ENCODE measurements at regions not wholly inside any gene's neighbourhood (a gene's known extent, or its start where the extent isn't known, plus 50 kb on each side); places are given as distances from the start of the nearest gene placed in this dataset.

DNA sequence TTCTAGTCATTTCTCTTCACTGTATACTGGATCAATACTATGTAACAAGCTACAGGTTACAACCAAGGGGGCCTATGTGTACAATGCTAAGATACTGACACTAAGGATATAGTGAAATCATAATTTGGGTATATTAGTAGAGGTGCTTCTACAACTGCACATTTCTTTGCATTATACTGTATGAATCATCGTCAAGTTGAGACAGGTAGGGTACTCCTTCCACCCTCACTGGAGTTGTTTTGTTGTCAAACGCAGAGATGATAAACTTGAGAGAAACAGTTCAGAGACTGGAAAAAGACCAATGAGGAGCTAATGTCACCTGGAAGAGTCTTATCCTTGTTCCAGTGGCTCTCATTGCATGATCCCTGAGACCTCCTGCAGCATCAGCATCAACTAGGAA is 208.2 kb upstream of the PRPS1L1 start:
- in situ Hi-C loops (cut with HindIII; ENCODE audit: low sequenced_read_pairs) = loop anchor here (5.0 kb wide), 1 partner anchor 46 kb away; no protein-coding TSS in a partner anchor

DNA sequence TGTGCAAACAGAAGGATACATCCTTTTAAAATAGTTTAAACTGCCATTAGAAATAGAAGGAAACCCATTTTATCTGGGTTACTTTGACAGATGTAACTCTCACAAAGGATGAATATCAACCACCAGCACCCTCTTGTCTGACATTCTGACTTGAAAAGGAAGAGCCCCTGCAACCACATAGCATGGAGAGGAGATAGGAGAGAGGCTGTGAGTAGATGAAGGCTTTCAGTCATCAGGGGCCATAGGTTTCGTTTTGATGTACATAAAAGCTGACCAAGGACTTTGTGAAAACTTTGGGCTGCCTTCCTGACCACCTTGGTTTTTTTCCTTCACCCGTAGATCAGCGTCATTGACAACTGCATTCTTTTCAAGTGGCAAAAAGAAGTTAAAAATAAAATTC is 211.6 kb upstream of the PRPS1L1 start:
- in situ Hi-C loops (cut with HindIII; ENCODE audit: low sequenced_read_pairs) = loop anchor here (5.0 kb wide), 1 partner anchor 43 kb away; no protein-coding TSS in a partner anchor

DNA sequence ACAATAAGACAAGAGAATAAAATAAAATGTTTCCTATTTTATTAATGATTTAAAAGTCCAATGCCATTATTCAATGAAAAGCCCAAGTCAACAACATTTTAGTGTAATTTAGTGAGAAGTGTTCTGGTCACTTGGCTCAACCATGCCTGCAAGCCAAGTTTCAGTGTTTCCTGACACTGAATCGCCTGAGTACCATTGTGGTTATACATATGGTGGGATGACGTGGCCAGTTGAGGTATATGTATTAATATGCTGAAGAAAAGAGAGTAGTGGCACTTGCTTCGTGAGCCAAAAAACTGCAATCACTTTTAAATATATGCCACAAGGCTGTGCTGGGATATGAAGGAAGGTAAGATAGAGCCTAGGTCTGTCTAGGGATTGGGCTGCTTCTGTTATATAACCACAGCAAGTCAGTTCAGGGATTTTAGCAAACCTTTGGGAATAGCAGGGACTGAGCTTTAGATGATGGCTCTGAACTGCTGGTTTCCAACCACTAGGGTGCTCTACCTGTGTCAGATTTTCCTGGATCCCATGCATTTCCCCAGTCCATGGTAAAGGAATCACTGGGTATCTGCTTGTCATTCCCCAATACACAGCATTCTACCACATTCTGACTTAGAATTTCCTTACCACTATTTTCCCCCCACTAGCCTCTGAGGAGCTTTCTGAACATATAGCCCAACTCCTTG is 214.0 kb upstream of the PRPS1L1 start:
- in situ Hi-C loops (cut with HindIII; ENCODE audit: low sequenced_read_pairs) = no loop called here

DNA sequence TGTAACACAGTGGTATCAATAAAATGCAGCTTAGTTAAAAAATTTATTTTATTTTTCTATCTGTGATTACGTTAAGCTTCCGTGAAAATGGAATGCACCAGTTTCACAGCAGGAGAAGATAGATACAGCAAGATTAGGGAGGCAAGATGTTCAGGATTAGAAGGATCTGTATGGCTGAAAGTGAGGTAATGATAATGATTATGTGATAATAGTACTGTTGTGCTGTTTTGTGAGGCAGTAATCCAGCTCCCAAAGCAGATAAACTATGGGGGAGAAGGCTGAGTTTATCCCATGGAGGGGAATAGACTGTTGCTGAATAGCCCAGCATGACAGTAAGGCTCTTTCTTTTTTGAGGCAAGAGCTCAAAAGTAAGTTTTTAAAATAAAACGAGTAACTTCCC is 216.1 kb upstream of the PRPS1L1 start:
- in situ Hi-C loops (cut with HindIII; ENCODE audit: low sequenced_read_pairs) = no loop called here

DNA sequence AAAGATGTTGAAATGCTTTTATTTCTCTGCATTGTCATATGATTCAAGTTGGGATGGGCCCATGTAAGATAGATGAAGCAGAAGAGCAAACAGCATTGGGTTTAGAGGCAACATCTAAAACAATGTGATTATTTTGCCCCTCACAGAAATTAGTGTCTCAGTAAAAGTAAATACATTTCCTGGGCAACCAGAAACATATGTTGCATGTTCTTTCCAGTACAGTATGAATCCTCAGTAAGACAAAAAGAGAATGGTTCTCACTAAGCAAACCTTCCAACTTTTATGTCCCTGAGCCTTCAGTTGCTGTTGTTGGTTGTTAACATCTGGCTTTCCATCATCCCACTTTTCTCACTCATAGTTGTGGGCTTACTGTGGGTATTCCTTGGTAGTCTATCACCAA is 222.5 kb upstream of the PRPS1L1 start:
- in situ Hi-C loops (cut with HindIII; ENCODE audit: low sequenced_read_pairs) = no loop called here

DNA sequence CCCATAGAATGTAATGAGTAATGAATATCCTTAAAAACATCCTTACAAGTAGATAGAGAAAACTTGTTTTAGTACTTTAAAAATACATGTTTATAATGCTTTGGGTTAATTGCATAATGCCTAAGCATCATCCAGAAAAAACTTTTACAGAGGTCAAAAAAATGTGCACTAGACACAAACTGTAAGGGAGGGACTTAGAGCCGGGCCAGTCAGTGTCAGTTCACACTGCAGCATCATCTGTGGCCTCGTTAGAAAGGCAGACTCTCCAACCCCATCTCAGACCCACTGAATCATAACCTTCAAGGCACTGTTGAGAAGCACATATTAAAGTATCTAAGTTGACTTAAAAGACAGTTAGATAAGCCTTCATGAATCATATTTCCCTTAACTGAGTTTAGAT is 230.1 kb upstream of the PRPS1L1 start:
- in situ Hi-C loops (cut with HindIII; ENCODE audit: low sequenced_read_pairs) = no loop called here

DNA sequence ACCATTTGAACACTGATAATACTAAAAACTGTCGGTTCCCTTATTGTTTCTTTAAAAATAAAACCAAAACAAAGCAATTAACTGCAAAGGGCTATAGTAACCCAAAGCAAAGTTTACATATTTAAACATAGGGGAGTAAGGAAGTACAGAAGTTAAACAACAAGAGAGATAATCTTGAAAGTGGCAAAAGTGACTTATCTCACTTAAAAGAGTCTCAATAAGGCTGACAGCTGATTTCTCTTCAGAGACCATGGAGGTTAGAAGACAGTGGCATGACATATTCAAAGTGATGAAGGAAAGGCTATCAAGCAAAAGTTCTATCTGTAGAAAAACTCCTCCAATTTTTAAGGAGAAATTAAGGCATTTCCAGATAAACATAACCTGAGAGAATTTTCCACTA is 233.5 kb upstream of the HDAC9 start:
- in situ Hi-C loops (cut with HindIII; ENCODE audit: low sequenced_read_pairs) = no loop called here

DNA sequence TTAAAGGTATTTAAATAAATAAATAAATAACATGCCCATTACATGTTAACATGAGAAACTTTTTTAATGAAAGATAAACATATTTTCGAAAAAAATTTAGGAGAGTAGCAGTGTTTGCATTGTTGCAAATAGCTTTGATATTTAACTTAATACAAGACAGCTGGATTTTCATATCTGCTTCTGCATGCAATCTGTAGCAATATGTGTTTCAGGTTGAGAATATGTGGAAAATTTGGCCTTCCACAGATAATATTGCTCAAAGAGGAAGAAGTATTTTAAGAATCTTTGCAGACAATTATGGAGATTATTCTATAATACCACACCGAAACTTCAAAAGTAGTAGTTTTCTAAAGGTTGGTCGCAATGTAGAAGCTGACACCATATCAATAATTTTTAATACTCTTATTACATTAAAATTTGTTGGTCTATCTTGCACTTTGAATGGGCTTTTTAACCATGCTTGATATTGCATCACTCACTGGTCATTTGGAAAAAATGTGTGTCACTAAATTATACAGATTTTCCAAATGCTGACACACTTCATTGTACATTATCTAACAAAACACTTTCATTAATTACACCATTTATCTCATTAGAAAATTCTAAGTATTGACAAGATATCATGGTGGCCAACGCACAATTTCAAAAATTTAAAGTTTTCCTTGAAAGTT is 229.8 kb upstream of the HDAC9 start:
- in situ Hi-C loops (cut with HindIII; ENCODE audit: low sequenced_read_pairs) = no loop called here

DNA sequence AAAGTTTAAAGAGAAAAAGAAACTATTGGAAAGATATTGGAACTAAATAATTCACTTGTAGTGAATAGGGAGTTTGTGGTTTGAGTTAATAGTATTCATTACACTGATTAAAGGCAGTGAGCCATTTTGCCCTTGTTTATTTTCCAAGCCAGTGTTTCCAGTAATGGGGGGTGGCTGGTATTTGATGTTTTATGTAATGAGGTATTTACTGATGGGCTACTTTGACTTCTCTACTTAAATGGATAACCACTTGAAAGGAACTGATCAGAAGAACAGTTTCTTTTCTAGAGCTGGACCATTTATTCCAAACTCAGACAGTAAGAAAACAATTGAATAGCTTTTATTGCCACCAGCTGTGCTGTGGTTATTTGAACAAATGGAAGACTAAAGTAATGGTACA is 227.0 kb upstream of the HDAC9 start:
- in situ Hi-C loops (cut with HindIII; ENCODE audit: low sequenced_read_pairs) = no loop called here

DNA sequence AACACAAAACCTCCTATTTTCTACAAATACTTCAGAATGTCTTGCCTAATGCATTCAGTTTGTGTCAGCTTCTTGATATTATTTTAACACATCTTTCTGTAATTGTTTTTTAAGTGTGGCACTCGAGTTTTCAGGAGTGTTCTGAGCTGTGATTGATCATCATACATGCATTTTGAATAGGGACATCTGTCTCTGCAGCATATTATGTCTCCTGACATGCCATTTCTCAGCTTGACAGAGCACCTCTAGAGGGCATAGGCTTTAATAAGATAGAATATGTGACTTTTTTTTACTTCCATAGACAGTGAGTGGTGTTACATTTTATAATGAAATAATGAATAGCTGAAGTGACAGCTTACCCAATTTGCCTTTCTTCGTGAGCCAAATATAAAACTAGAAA is 219.2 kb upstream of the HDAC9 start:
- in situ Hi-C loops (cut with HindIII; ENCODE audit: low sequenced_read_pairs) = no loop called here

DNA sequence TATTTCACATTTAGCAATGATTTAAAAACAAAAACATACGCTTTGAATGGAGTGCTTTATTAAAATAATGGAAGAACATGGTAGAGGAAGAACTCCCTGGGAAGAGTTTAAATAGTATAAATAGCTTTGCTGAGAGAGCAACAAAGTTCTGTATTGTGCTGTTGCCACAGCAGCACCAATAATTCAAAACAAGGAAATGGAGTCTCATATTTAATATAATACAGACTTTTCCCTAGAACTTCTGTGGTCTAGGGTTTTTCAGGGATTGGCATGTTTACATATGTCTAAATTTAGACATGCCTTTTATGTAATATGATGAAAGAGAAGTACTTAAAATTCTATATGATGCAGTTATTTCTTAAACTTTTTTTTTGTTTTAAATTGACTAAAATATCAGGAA is 217.2 kb upstream of the HDAC9 start:
- in situ Hi-C loops (cut with HindIII; ENCODE audit: low sequenced_read_pairs) = no loop called here

DNA sequence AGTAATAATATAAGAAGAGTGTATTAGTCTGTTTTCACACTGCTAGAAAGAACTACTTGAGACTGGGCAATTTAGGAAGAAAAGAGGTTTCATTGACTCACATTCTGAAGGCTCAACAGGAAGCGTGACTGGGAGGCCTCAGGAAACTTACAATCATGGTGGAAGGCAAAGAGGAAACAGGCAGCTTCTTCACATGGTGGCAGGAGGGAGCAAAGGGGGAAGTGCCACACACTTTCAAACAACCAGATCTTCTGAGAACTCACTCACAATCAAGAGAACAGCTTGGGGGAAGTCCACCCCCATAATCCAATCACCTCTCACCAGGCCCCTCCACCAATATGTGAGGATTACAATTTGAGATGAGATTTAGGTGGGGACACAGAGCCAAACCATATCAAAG is 212.5 kb upstream of the HDAC9 start:
- in situ Hi-C loops (cut with HindIII; ENCODE audit: low sequenced_read_pairs) = loop anchor here (5.0 kb wide), 1 partner anchor 46 kb away; no protein-coding TSS in a partner anchor

DNA sequence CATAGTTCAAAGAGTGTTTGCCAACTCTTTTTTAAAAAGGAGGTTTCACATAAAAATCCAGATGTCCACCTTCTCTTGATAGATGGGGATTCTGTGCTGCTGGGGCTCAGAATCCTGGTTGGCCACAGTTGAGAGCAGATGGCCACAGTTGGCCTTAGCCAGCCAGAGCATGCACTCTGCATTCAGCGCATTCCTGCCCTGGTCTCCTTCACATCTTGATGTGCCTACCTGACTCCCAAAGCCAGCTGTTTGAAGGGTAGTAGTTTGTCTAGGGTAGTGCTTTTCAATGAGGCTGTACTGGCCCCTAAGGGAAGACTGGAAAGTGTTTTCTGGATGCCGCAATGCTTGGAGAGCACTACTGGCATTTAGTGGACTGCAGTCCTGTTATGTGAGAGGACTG is 208.1 kb upstream of the HDAC9 start:
- in situ Hi-C loops (cut with HindIII; ENCODE audit: low sequenced_read_pairs) = no loop called here

DNA sequence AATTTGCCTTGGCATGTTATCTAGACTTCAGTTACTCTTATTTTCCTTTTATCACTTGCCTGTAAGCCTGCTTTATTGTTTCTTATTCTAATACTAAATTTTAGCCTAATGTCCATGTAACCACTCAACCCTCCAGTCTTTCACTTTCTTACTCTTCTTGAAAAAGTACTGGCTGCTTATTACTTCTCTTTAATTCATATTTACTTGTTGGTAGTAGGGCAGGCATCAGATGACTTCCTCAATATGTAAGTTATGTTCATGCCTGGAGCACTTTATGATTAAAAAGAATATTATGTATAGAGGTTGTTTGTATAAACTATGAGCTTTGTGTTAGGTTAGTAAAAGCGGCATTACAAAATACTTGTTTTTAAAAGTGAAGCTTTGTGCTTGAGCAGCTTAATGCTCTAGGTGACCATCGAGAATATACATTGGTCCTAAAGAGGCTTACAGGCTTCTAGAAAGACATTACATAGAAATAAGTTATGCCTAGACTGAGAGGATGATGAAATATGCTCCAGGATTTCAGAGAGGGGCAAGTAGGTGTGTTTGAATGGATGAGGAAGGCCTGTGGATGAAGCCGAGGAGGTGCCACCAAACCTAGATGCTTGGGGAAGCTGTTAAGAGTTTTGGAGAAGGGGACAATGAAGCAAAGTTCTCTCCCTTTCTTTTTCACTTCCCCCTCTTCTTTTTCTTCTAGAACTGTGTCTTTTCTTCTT is 207.1 kb upstream of the HDAC9 start:
- in situ Hi-C loops (cut with HindIII; ENCODE audit: low sequenced_read_pairs) = no loop called here

DNA sequence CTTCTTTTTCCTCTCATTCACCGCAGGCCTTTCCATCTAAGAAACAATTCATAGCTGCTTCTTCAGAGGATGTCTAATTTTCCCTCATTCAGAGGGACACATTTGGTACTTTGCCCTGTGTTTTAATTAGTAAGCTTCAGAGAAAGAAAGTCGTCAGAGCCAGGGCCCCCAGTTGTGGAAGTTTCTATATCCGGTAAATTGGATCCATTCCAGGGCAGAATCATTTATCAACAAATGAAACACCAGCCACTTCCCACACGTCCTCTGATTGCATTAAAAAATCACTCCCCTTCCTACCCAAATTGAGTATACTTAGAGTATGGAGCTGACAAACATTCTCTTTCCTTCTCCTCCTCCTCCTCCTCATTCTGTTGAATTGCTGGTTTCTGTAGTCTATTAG is 205.8 kb upstream of the HDAC9 start:
- in situ Hi-C loops (cut with HindIII; ENCODE audit: low sequenced_read_pairs) = no loop called here

DNA sequence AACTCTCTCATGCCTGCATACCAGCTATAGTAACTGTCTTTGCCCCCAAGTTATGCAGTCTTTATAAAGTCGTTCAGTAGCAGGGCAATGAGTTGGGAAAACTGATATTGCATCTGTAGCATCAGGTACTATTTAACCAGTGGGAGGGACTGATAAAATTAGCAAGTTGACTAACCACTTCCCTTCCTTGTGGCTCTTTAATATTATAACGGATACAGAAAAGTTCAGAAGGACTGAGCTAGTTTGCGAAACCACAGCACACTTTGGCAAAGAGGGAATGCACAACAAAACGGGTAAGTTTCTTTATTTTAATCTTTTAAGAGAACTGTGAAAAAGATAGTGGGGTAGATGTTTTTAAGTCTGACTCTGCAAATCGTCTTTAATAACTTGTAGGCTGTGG is 205.3 kb upstream of the HDAC9 start:
- in situ Hi-C loops (cut with HindIII; ENCODE audit: low sequenced_read_pairs) = no loop called here

DNA sequence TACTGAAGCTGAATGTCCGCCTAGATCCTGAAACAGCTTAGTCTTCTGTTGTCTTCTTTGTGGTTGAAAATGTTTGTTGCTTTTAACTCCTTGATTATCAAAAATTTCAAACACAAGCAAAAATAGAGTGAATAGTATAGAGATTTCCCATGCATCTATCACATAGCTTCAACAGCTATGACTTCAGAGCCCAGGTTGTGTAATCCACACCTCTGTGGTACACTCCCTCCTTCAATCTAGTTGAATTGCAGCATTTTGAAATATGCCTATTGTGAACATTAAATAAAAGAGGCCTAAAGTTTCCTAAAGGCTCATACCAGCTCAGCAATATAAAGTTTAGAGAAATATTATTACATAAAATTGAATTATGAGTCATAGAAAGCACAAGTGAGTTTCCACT is 204.7 kb upstream of the HDAC9 start:
- in situ Hi-C loops (cut with HindIII; ENCODE audit: low sequenced_read_pairs) = no loop called here

DNA sequence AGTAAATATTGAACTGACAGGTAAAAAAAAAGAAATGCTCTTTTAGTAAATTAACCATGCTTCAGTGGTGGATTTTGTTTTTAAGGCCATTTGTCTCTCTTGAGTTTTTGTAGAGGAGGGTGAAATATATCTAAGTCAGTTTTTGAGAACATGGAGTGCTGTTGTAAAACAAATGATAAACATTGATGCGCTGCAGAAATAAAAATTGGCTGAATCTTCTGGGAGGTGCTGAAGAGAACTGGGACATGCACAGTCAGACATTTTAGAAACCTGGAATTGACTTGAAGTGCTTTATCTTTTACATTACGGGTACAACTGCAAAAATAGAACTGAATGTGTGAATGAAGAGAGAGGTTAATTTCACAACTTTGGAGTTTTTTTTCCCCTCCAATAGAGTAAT is 203.0 kb upstream of the HDAC9 start:
- in situ Hi-C loops (cut with HindIII; ENCODE audit: low sequenced_read_pairs) = no loop called here

DNA sequence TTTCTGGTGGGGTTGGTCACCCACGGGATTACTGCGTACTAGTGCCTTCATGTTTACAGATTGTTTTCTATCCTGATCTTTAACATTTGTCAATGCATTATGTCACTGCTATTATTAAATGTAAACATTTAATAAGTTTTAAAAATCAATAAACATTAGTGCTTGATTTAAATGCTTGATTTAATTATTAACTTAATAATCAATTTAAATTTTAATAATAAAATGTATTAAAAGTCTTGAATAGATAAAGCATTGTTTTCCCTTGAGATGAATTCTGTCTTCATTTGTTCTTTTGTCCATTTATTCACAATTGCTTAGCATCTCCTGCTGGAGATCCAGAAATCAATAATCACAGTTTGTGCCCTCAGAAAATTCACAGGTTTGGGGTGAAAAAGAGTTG is 201.8 kb upstream of the HDAC9 start:
- in situ Hi-C loops (cut with HindIII; ENCODE audit: low sequenced_read_pairs) = no loop called here

DNA sequence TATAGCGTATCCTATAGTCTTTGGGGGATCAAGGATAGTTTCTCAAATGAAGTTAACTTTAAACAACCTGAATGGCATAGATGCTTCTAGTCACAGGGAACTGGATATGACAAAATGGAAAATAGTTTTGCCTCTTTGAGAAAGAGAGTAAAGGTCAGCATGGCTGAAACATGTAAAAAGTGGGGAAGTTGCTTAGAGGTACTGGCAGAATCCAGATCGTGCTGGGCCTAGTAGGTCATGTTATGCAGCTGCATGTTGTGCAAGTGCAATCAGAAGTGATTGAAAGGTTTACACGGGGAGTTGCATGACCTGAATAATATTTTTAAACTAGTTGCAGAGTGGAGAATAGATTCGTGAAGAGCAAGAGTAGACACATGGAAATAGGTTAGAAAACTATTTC is 201.1 kb upstream of the HDAC9 start:
- in situ Hi-C loops (cut with HindIII; ENCODE audit: low sequenced_read_pairs) = no loop called here

DNA sequence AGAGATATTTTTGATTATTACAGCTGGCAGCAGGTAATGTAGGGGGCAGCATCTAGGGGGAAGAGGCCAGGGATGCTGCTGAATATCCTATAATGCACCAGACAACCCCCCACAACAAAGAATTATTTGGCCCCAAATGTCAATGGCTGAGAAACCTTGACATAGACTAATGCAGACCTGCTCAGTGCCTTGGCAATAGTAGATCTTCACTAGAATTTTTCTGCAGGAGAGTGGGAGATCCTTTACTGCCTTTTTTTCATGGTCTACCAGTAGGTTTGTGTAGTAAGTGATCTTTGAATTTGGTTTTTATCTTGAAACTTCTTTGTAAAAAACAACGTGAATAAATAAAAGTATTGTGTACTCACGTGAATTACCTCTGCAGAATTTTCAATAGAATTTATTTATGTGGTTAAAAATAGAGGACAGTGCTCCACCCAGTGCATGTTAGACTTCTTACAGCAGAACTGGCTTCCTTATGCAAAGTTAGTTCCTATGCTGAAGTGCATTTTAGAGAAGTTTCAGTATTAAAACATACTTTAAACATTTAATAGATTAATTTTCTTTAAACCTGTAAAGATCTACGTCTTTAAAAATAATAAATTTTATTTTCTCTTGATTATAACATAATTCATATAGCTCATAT is 199.6 kb upstream of the HDAC9 start:
- in situ Hi-C loops (cut with HindIII; ENCODE audit: low sequenced_read_pairs) = no loop called here

DNA sequence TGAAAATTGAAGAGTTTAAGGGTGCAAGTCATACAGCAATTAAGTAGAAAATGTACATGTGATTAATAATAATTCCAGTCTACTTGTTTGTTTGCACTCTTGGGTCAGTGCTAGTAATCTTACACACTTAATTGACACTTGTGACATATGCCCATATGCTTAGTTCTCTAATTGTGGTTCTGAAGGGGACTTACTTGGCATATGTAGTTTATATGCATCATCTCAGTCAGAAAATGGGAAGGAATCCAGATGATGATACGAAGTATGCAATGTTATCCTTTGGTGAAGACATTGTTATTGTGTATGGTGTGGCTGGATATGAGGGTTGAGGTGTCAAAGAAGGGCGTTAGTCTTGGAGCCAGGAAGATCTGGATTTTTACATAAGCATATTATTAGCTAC is 193.5 kb upstream of the HDAC9 start:
- in situ Hi-C loops (cut with HindIII; ENCODE audit: low sequenced_read_pairs) = no loop called here
